ENCODE measurements at regions not wholly inside any gene's neighbourhood (a gene's known extent, or its start where the extent isn't known, plus 50 kb on each side); places are given as distances from the start of the nearest gene placed in this dataset.

- no peak for DNase-seq (ENCODE audit: low read depth)
- no peak for TF ChIP-seq CTCF (IDR thresholded peaks at IDR 0.05; ENCODE audit: insufficient read depth, low read depth, low read length)
- H3K4me3 ChIP-seq (ENCODE audit: low read depth, low read length): no peak overlapping the region
Observed at GRCh38 chr10:17510242-17510908, 56.0 kb upstream of the ST8SIA6 start.

- H3K4me3 ChIP-seq (ENCODE audit: low read depth, low read length): no peak overlapping the region
- no peak for TF ChIP-seq CTCF (IDR thresholded peaks at IDR 0.05; ENCODE audit: insufficient read depth, low read depth, low read length)
- no peak for DNase-seq (ENCODE audit: low read depth)
Observed at GRCh38 chr10:17507538-17507937, 53.1 kb upstream of the ST8SIA6 start.

GRCh38 chr10:17506856-17507471, 52.6 kb upstream of the ST8SIA6 start:
- no peak for TF ChIP-seq CTCF (IDR thresholded peaks at IDR 0.05; ENCODE audit: insufficient read depth, low read depth, low read length)
- no peak overlapping the region for H3K4me3 ChIP-seq (ENCODE audit: low read depth, low read length)
- DNase-seq (ENCODE audit: low read depth): no peak

- TF ChIP-seq CTCF (IDR thresholded peaks at IDR 0.05; ENCODE audit: insufficient read depth, low read depth, low read length): no peak
- no peak overlapping the region for H3K4me3 ChIP-seq (ENCODE audit: low read depth, low read length)
- DNase-seq (ENCODE audit: low read depth): peak; percentile 57
Observed at GRCh38 chr10:17506390-17506789, 52.0 kb upstream of the ST8SIA6 start.

GRCh38 chr10:17504547-17505245, 50.3 kb upstream of the ST8SIA6 start:
- no peak overlapping the region for H3K4me3 ChIP-seq (ENCODE audit: low read depth, low read length)
- TF ChIP-seq CTCF (IDR thresholded peaks at IDR 0.05; ENCODE audit: insufficient read depth, low read depth, low read length): no peak
- peak; percentile 42 for DNase-seq (ENCODE audit: low read depth)
